GM18861 (cell line): ENCODE measurements at regions not wholly inside any gene's neighbourhood (a gene's known extent, or its start where the extent isn't known, plus 50 kb on each side); places are given as distances from the start of the nearest gene placed in this dataset.

Experiments used
- ATAC-seq: cut with Tn5 transposase; IDR thresholded peaks from one replicate; pipeline ENCODE4 v1.9.1; 2021; ENCODE audit not compliant: unreplicated experiment

DNA sequence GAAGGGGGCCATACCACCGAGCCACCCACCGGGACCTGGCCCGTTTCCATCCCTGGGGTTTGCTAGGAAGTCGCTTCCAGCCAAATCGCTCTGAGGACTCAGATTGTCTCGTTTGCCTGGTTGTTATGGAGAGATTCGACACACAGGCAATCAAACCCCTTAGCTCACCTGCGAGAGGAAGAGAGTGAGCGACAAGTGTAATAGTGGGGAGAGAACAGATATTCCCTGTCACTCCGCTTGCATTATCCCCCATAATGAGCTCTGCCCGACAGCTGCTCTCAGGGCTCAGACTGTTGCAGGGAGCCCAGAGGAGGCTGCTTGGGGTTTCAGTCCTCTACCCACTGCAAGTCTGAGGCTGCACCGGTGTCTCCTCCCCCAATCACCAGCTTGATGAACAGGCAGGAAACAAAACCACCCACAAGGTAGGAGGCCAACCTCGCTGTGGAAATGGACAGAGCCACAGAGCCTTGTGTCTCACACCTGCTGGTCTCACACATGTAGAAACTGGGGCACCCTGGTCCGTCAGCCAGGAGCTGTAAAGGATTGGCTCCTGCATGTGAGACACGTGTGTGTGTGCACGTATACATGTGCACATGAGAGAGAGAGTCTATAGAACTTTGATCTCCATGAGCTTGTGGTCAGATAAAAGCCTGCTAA lies 351.1 kb downstream of the BUD13 start:
- ATAC-seq, result no peak

GRCh38 chr11:116420770-116421528 lies 351.8 kb downstream of the BUD13 start:
- no peak for ATAC-seq

- ATAC-seq, result no peak
These were observed 352.8 kb downstream of the BUD13 start for GRCh38 chr11:116420030-116420429.

DNA sequence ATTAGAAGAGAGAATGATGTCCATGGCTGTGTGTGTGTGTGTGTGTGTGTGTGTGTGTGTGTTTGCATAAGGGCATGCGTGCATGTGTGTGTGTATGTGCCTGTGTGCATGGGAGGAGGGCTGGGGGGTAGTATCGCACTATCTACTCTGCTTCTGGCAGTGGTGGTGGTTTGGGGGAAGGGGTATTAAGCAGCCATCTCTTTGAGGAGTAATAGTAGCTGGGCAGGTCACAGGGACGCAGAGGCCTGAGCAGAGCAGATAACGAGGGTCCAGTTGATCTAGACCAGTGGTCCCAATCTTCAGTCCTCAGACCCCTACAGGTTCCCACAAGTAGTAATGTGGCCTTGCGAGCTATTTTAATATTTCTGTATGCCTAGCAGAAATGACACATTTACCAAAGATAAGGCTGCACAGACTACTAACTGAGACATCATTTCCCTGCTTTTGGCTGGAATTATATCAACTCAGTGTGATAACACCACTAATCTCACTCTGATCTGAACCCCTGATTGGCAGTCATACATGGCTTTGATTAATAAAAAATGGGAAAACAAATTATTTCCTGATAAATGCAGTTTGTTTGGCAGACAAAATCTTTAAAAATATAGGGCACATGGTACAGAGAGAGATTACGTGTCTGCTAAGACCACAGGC lies 354.3 kb downstream of the BUD13 start:
- ATAC-seq, result no peak

DNA sequence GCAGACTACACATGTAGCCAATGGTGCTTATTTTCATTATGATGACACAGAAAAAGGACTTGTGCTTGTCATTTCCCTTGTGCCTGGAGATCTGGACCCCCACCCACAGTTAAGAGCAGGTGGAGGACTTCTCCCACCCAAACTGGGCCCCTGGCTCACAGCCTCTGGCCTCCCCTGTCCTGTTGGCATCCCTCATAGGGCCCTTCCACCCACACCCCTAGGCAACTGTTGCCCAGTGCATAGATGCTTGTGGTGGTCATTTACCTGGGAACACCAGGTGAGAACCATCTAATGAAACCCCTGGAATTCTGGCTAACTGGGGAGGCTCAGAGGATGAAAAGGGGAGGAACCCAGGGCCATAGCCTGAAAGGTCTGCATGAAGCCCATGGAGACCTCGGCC lies 355.9 kb downstream of the BUD13 start:
- no peak for ATAC-seq

- ATAC-seq, result no peak
These were observed 357.7 kb downstream of the BUD13 start for GRCh38 chr11:116415095-116415494.

DNA sequence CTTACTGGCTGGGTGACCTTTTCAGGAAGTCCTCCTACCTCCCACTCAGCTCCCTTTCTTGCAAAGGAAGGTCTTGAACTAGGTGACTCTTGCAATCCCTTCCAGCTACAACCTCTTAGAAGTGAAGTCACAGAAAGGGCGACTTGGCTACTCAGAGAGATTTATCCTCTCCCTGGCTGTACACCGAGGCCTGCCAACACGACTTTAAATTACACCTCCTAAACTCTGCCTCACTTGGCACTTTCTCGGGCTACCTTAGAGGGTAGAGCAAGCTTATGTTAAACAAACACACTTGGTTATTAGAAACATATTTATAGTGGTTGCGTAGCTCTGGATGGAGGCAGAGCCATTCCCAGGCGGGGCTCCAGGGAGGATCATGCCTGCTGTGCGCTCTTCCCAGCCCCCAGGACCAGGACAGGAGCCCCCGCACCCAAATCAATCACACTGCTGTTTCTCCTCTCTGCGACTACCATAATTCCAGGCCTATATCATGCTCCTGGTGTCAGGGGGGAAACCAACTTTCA lies 358.4 kb downstream of the BUD13 start:
- no peak for ATAC-seq

DNA sequence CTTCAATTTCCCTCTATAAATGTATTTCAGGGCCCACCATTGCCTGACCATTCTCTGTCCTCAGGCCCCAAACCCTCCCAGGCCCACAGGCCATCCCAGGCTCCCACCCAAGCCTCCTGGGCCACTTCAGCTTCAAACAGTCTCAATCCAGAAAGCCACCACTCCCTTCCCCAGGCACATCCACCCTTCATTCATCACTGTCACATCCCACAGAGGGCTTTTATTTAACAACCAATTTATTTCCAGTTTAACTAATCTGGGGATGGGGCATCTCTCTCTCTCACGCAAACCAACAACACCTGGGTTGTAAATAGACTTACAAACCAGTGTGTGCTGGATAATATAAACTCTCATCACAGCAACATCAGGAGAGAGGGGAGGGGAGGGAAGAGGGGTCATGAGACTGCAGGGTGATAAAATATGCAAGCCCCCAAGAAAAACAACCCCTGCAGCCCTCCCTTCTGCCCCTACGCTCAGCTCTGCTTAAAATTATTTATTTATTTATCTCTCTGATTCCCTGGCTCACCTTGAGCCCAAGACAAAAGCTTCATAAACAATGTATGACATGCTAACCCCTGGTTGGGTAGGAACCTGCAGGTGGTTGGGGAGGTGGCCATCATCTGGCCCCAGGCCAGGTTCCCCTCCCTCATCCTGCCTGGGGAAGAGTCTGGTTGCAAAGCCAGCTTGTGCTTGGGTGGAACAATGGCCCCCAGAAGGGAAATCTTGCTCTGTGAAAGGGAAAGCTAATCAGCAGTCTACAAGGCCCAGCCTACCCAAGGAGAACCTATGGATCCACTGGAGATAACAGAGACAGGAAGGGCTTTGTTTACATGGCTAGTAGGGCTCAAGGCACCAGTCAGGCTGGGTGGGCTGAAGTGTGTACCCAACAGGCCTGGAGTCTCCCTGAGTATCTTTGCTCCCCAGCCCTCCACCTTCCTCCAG lies 359.2 kb downstream of the BUD13 start:
- no peak for ATAC-seq

GRCh38 chr11:116412118-116412889 lies 360.5 kb downstream of the BUD13 start:
- ATAC-seq, result no peak

DNA sequence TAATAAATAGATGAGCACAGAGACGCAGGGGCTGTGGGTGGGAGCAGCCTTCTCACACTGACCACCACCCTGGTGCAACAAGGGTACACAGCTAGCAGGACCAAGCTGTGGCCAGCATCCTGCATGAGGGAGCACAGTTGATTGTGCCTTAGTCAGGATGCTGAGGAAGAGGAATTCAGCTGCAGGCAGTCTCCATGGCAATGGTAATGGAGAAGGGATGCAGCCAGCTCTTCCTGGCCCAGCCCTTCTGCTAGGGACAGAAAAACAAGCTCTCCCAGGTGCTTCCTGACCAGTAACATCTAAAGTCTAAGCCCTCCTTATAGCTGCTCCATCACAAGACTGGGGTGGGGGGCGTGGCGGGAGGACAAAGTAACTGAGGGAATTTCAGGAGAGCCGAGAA lies 363.5 kb downstream of the BUD13 start:
- no peak for ATAC-seq

DNA sequence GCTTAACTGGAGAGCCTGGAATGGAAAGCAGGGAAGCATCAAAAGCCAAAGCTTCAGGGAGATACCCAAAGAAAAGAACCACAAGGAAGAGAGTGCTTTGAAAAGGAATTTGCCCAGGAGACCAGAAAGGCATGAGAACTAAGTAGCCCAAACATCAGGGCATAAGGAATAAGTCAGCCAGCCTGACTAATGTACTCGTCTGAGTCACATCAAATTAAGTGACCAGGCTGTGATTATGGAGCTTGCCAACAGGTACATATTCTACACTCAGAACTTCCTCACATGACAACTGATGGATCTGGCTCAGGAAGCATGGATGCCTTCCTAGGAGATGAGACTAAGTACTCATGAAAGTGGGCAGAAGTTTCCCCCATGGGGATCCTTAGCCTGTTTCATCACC lies 366.7 kb downstream of the BUD13 start:
- ATAC-seq, result no peak

DNA sequence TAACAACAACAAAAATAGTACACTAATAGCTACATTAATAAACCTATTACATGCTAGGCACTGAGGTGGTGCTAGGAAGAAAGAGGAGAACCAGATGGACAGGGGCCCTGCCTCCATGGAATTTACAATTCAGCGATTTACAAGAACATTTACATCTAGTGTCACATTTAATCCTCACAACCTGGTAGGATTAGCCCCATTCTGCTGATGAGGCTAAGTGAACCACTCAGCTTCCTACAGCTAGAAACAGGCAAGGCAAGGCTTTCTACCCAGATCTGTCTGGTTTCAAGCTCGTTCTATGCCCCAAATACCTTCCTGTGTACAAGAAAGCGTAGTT lies 368.4 kb downstream of the BUD13 start:
- no peak for ATAC-seq

DNA sequence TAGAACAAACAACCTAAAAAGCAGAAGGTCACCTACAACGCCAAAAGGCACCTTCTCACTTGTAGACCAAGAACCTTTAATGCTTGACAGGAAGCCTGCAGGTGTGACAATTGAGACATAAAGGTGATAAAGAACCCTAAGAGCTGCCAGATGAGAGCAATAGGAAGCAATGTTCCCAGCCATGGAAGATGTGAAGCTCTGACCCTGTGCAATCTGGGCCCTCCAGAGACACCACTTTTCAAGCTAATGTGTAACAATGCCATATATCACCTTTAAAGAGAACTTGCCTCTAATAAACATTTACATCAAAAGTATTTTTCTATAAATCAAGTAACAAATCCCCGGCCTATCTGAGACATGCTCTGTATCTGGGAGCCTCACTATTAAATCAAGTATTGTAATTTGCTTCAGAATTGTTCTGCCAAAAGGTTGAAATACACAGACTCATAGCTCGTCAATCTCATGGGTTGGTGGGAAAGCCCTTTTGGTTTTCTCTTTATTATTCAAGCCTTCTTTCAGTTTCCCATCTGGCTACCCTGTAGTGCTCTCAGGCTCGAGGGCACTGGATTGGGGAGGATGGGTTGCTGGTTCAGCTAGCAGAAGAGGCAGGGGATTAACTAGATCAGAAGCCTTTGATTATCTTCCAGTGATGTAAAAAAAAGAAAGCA lies 368.9 kb downstream of the BUD13 start:
- ATAC-seq, result no peak

- ATAC-seq, result no peak
These were observed 372.7 kb downstream of the BUD13 start for GRCh38 chr11:116400081-116400480.

GRCh38 chr11:116397602-116398084 lies 375.1 kb downstream of the BUD13 start:
- no peak for ATAC-seq

- ATAC-seq, result no peak
These were observed 376.5 kb downstream of the BUD13 start for GRCh38 chr11:116396331-116396730.

DNA sequence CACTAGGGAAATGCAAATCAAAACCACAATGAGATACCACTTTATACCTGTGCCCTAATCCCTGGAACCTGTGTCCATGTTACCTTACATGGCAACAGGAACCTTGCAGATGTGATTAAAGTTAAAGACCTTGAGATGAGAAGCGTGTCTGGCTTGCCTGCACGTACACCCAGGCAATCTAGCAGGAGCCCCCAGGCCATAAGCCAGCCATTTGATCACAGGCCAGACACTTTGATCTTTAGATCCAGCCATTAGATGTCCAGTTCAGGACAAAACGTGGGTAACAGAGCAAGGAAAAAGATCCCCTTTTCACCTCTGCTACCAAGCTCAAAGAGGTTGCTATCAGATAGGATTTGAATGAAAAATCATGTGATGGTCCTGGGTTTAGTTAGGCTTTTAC lies 378.8 kb downstream of the BUD13 start:
- ATAC-seq, result no peak

DNA sequence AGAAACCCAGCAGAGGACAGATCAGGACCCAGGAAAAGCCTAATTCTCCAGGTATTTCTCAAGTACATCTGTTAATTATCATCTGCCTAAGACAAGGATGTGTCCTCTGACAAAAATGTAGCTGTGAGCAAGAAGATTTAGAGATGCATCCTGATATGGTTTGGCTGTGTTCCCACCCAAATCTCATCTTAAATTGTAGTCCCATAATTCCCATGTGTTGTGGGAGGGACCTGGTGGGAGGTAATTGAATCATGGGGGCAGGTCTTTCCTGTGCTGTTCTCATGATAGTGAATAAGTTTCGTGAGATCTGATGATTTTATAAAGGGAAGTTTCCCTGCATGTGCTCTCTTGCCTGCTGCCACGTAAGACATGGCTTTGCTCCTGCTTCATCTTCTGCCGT lies 381.8 kb downstream of the BUD13 start:
- ATAC-seq, result no peak

GRCh38 chr11:116388146-116388545 lies 384.6 kb downstream of the BUD13 start:
- no peak for ATAC-seq

DNA sequence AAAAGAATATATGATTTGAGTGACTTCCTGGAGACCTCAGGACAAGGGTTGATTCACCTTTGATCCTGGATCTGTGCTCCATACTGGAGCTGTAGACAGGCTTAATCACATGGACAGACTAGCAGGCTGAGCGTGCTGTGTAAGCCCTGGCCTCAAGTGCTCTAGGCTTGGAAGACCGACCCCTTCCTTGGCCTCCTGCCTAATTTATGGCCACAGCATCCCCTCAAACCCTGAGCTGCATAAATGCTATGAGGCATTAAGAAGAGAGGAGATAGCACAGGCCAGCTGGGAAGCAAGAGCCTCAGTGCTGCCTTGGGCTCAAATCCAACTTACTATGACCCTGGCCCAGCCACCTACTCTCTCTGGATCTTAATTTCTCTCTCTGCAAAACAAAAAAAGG lies 385.1 kb downstream of the BUD13 start:
- ATAC-seq, result no peak
